ENCODE measurements at regions not wholly inside any gene's neighbourhood (a gene's known extent, or its start where the extent isn't known, plus 50 kb on each side); places are given as distances from the start of the nearest gene placed in this dataset.

DNA sequence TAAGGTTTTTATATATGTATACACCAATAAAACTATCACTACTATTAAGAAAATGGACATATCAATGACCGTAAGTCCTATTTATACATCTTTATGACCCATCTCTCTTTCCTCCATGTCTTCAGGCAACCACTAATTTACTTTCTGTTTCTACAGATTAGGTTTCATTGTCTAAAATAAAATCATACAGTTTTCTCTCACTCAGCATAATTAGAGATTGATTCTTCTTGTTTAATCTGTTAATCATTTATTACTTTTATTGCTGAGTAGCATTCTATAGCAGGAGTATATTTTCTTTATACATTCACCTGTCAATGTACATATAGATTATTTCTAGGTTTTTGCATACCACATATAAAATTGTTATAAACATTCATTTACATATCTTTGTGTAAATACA, 388.0 kb downstream of the RFPL4B start:
- TF ChIP-seq POLR2A (IDR thresholded peaks at IDR 0.05; ENCODE audit: borderline replicate concordance, extremely low read depth, insufficient read depth, insufficient read length) = no peak
- TF ChIP-seq SRF (IDR thresholded peaks at IDR 0.05; ENCODE audit: low read depth) = no peak
- TF ChIP-seq, protein P1, sequence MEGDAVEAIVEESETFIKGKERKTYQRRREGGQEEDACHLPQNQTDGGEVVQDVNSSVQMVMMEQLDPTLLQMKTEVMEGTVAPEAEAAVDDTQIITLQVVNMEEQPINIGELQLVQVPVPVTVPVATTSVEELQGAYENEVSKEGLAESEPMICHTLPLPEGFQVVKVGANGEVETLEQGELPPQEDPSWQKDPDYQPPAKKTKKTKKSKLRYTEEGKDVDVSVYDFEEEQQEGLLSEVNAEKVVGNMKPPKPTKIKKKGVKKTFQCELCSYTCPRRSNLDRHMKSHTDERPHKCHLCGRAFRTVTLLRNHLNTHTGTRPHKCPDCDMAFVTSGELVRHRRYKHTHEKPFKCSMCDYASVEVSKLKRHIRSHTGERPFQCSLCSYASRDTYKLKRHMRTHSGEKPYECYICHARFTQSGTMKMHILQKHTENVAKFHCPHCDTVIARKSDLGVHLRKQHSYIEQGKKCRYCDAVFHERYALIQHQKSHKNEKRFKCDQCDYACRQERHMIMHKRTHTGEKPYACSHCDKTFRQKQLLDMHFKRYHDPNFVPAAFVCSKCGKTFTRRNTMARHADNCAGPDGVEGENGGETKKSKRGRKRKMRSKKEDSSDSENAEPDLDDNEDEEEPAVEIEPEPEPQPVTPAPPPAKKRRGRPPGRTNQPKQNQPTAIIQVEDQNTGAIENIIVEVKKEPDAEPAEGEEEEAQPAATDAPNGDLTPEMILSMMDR (IDR thresholded peaks at IDR 0.05 in 2 of 3, conservative IDR thresholded peaks at IDR 0.05 in 1 of 3; ENCODE audit: borderline replicate concordance in 1 of 3, insufficient read depth in 1 of 3, low read depth in 2 of 3, low read length in 2 of 3) = no peak
- no peak for TF ChIP-seq EZH2 (IDR thresholded peaks at IDR 0.05)
- no peak for TF ChIP-seq EZH2phosphoT487 (IDR thresholded peaks at IDR 0.05; ENCODE audit: borderline replicate concordance)
- TF ChIP-seq ZFX (IDR thresholded peaks at IDR 0.05) = no peak
- no peak for TF ChIP-seq REST (IDR thresholded peaks at IDR 0.05; ENCODE audit: low read depth)
- no peak for TF ChIP-seq RAD21 (IDR thresholded peaks at IDR 0.05; ENCODE audit: low read depth)
- TF ChIP-seq ELF1 (IDR thresholded peaks at IDR 0.05; ENCODE audit: borderline replicate concordance, low read depth) = no peak
- TF ChIP-seq, protein P2, sequence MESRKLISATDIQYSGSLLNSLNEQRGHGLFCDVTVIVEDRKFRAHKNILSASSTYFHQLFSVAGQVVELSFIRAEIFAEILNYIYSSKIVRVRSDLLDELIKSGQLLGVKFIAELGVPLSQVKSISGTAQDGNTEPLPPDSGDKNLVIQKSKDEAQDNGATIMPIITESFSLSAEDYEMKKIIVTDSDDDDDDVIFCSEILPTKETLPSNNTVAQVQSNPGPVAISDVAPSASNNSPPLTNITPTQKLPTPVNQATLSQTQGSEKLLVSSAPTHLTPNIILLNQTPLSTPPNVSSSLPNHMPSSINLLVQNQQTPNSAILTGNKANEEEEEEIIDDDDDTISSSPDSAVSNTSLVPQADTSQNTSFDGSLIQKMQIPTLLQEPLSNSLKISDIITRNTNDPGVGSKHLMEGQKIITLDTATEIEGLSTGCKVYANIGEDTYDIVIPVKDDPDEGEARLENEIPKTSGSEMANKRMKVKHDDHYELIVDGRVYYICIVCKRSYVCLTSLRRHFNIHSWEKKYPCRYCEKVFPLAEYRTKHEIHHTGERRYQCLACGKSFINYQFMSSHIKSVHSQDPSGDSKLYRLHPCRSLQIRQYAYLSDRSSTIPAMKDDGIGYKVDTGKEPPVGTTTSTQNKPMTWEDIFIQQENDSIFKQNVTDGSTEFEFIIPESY (IDR thresholded peaks at IDR 0.05; ENCODE audit: extremely low read depth, insufficient replicate concordance, low read length) = no peak
- no peak for TF ChIP-seq YY1 (IDR thresholded peaks at IDR 0.05; ENCODE audit: extremely low read depth, insufficient replicate concordance, low read depth, low read length)
